ENCODE measurements at regions not wholly inside any gene's neighbourhood (a gene's known extent, or its start where the extent isn't known, plus 50 kb on each side); places are given as distances from the start of the nearest gene placed in this dataset.
"Not testable (repeated sequence)": the region's sequence is repeated elsewhere in the genome, so short reads cannot be mapped to it uniquely, and the experiment has no call there.

DNA sequence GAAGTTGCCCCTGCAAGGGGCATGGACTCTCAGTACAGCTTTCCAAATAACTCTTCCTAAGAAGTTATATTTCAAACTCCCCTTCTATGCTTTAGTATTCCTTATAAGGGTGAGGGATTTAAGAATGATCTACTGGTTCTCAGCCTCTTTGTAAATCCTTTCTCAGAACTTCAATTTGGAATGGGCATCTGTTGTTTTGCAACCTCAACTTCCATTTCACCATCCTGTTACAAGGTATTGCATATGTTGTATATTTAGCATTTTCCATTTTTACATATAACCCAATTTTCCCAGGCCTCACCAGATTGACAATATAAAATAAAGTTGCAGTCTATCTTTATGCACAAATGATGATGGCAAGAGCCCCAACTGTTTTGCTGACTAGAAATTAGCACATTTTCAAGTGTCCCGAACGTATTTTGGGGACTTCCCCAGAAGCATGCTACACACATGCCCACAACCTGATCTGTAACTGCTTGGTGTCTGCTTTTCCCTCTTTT lies 154.9 kb upstream of the CARMIL1 start:
- no peak for DNase-seq (ENCODE audit: low spot score)

DNA sequence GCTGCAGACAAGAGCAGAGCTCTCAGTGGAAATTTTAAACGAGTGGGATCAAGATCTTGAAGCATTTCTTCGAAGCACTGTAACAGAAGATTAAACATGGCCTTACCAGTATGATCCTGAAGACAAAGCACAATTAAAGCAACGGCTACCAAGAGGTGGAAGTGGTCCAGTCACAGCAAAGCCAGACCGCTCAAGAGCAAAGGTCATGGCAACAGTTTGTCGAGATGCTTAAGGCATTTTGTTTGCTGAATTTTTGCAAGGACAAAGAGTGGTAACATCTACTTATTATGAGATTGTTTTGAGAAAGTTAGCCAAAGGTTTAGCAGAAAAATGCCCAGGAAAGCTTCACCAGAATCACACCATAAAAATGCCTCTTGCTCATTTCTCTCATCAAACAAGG lies 153.4 kb upstream of the CARMIL1 start:
- DNase-seq (ENCODE audit: low spot score): no peak

DNA sequence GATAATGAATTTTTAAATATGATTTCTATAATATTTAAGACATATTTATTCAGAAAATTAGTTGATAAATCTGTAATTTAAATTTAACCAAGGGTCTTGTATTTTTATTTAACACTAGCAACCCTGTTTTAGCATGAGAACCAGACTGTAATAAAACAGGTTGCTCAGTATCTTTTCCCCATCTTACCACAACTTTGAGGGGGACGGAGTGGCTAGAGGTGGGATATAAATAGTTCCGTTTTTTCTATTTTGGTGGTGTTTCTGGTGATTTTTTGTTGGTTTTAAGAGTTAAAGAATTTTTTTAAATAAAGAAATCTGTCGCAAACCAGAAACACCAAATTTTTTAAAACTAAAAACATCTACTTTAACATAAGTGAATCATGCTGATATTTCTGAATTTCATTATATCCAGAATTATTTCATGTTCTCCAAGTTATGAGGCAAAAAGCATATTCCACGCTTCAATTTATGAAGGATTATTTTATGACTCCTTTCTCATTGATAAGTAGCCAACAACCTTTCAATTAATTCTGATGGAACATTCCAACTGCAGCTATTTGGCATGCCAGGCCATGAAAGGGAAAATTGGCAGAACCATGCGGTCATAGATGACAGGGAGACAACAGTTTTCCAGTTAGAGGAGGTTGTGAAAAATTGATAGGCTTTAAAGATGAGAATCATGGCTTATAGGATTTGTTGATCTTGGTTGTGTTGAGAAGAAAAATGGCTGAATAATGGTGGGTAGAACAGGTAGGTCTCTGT lies 151.9 kb upstream of the CARMIL1 start:
- DNase-seq (ENCODE audit: low spot score): no peak

DNA sequence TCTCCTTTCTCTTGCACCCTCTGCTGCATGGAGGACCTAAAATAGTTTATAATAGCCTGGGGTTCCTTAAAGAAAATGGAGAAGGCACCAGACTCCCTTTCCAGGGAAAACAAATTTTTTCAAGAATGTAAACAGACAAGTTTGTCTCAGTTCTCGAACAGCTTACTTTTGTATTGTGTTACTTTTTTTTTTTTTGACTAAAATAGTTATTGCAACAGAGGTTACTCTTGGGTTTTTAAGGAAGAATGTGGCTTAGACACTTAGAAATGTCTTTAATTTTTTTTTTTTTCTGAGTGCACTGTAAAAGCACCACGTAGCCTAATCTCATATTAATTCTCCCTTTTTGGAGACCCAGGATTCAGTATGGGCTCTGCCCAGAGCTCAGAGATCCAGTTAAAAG lies 148.7 kb upstream of the CARMIL1 start:
- no peak for DNase-seq (ENCODE audit: low spot score)

DNA sequence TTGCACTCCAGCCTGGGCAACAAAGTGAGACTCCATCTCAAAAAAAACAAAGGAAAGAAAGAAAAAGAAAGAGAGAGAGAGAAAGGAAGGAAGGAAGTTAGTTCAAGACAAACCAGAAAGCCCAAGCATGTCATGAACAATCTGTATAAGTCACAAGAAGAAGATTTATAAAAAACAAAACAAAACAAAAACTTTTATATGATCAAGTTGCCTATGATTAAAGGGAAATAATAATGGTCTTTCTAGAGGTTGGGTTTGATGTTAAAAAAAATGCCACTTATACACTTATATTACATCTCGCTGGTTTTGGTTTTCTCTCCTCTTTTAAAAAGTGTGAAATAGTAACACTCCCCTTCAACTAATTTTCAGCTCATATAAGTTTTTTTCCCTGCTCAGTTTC lies 146.2 kb upstream of the CARMIL1 start:
- DNase-seq (ENCODE audit: low spot score): no peak

DNA sequence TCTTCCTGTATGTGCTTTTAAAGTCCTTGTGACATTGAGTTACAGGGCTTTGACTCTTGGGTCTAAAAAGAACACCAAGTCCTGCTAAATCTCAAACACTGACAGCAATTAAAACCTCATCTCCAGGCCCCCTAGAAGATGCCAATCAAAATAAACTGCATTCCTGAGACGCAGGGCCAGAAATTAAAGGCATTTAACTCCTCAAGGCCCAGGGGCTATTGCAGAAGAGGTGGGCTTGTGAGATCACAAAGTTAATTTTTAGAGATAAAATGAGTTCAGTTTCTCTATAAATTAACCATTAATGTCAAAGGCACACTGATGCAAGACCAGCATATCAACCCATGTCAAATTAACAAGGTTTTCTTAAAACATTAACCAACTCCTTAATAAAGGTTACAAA lies 145.6 kb upstream of the CARMIL1 start:
- DNase-seq (ENCODE audit: low spot score): no peak

DNA sequence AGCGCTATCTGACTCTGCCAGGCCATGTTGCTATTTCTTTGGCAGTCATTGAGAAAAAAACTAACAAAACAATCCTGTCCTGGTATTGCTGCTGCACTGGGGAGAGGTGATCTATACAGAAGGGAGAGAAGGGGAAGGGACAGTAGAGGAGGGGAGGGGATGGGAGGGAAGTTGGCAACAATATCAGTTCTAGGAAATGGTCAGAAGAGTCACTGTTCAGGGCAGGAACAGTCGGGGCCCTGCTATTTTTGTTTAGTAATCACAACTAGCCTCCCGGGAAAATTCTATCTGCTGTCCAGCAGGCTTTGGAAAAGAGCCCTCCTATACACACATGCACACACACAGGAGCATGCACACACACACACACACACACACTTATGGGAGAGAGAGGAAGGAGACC lies 142.3 kb upstream of the CARMIL1 start:
- peak; percentile 25 for DNase-seq (ENCODE audit: low spot score)

DNA sequence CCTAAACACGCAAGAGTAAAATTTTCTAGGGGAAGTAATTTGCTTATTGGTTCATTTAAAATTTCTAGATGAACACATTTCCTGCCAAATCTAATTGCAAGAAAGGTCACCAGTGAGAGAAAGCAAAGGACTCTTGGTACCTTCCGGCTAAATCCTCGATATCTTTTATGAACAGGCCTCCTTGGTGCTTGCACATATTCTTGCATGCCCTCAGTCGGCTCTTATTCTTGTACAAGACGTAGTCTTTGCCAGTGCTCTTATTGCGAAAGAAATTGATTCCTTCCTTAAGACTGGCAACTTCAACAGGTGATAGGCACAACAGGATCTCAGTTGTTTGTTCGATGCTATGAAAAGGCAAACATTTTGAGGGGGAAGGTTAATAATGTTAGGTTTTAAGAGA lies 141.7 kb upstream of the CARMIL1 start:
- DNase-seq (ENCODE audit: low spot score): peak; percentile 22

DNA sequence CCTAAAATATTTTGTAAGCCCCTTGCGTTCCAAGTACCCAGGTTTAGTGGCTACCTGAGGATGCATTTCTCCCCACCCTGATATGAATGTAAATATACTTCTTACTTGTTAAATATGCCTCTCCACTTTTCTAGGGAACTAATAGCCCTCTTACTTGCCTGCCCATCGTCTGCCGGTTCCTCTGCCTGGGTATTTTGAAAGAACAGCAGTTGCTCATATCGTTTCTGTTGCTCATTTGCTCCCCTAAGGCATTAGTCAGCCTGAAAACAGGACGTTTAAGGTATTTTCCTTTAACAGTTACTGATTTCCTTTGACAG lies 141.3 kb upstream of the CARMIL1 start:
- DNase-seq (ENCODE audit: low spot score): no peak

DNA sequence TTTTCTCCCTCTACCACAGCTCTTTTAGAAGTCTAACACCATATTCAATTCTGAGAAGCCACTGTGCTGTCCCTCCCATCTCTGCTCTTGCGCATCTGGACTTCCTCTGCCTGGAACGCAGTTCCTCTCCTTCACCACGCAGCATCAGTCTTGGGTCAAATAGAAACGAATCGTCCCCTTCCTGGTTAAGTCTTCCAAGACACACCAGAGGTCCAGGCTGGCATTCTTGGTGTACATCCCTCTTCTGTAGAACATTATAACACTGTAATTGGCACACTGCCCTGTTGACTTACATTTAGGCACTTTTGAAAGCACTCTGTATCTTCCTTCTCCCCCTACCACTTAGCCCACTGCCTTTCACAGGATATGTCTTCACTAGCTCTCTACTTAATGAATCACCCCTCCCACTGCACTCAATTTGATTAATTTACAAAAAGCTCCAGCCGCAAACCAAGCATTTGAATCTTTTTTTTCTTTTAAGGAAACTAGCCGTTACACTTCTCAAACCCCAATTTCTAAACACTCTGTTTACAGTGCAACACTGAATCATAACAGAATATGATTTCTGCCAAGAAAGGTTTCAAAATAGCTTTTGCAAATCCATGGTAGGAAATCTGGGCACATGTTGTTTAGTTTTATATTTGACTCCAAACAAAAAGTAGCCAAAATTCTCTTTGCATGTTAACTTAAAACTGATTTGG lies 140.8 kb upstream of the CARMIL1 start:
- DNase-seq (ENCODE audit: low spot score): peak; percentile 85

DNA sequence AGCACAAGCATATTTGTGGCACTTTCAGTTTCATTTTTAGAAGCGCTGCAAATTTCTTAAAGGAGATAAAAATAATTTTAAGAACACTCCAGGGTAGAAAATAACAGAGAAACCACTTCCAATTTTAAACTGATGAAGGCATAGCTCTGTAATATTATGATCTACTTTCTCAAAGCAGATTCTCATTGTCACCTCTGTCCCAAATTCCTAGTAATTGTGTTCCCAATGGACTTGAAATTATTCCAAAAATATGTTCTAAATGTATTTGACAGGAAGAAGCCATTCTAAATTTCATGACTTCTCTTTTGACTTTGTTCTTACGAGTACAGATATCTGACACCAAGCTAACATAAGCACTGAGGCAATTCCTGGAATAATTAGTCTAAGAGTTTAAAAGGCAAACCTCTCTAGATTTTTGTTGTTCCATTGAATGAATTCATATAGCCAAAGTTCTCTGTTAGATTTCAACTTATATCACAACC lies 140.2 kb upstream of the CARMIL1 start:
- DNase-seq (ENCODE audit: low spot score): peak; percentile 13

DNA sequence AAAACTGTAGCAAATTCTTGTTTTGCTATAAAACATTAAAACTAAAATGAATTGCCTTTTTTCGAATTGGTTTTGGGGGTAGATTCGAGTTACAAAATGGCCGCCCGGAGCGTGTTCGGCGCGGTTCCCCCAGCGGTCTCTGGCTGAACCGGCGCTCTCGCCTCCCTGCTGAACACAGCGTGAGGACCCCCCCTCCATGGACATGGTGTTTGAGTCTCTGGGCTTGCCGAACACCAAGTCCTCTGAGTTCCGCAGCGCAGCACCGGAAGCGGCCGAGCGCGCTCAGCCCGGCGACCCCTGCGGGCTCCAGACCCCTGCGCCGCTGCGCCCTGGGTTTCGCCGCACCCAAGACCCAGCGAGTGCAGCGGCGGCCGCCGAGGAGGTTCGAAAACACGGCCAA lies 139.6 kb upstream of the CARMIL1 start:
- not testable (repeated sequence) for DNase-seq (ENCODE audit: low spot score)

DNA sequence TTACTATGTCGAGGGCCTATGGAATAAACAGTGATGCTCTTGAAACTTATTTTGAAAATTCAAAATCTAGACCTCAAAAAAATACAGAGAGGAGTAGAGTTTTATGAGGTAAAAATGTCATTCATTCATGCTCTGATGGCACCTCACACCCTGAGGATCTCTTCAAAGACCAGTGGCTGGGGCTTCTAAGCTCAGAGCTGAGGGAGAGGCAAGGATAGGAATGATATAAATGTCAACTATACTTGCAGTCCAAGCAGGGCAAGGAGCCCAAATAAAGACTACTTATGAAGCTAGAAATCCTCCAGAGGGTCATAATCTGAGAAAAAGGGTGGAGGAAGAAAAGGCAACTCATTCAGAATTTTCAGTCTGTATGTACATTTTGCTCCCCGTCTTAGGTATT lies 136.7 kb upstream of the CARMIL1 start:
- DNase-seq (ENCODE audit: low spot score): no peak

DNA sequence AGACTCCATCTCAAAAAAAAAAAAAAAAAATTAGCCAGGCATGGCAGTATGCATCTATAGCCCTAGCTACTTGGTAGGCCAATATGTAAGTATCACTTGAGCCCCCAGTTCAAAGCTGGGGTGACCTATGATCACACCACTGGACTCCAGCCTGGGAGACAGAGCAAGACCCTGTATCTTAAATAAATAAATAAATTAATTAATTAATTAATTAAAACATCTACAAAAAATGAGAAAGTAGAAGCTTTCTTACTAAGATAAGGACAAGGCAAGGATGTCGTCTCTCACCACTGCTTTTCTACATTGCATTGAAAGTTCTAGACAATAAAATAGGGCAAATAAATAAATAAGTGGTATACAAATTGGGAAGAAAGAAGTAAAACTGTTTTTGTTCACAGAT lies 134.3 kb upstream of the CARMIL1 start:
- no peak for DNase-seq (ENCODE audit: low spot score)

DNA sequence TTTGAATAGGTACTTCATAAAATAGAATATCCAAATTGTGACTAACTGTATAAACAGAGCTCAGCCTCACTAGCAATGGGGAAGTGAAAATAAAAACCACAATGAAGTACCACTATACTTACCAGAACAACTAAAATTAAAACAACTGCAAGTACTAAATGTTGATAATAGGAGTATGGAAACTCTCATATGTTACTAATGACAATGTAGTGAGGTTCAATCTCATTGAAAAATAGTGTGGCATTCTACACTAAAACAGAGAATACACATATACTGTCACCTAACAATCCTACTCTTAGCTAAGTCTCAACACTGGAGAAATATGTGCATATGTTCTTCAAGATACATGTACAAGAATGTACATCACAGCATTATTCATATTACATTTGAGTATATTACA lies 132.0 kb upstream of the CARMIL1 start:
- no peak for DNase-seq (ENCODE audit: low spot score)

DNA sequence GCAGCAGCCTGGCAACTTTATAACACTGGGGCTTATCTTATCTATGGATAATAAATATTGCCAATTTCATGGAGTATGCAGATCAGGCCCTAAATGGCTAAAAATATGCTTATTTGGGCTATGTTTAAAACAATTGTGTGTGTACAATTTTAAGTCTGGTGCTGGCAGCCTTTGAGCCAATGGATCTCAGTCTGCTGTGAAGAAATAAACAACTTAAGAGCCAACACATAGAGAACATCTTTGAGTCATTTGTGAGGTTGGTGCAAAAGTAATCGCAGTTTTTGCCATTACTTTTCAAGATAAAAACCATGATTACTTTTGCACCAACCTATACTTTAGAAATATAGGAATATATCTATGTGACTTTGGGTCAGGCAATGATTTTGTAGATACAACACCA lies 129.1 kb upstream of the CARMIL1 start:
- no peak for DNase-seq (ENCODE audit: low spot score)

DNA sequence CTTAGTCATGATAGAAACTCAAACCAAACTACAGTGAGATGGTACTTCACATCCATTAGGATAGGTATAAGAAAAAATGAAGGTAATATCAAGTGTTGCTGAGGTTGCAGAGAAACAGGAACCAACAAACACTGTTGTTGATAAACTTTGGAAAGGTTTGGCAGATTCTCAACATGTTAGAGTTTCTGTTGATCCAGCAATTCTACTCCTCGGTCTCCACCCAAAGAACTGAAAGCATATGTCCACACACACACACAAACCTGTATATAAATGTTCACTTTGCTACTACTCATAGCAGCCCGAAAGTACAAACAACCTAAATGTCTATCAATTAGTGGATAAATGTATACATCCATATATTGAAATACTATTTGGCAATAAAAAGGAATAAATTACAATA lies 128.3 kb upstream of the CARMIL1 start:
- DNase-seq (ENCODE audit: low spot score): no peak

DNA sequence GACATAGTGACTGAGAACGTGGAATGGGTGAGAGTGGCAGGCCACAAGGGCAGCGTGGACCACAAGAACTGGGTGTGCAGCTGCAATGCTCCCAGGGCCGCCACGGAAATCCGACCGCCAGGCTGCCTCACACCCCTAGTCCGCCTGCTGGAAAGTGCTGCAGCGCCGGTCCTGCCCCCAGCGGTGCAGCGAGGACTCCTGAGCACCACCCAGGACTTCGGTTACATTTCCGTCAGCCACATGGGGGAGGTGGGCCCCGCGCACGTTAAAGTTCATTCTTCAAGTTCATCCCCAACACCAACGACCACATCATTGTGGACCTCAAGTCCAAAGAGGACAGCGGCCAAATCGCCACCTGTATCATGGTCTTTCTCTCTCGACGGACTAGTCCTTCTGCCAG lies 126.1 kb upstream of the CARMIL1 start:
- DNase-seq (ENCODE audit: low spot score): no peak

DNA sequence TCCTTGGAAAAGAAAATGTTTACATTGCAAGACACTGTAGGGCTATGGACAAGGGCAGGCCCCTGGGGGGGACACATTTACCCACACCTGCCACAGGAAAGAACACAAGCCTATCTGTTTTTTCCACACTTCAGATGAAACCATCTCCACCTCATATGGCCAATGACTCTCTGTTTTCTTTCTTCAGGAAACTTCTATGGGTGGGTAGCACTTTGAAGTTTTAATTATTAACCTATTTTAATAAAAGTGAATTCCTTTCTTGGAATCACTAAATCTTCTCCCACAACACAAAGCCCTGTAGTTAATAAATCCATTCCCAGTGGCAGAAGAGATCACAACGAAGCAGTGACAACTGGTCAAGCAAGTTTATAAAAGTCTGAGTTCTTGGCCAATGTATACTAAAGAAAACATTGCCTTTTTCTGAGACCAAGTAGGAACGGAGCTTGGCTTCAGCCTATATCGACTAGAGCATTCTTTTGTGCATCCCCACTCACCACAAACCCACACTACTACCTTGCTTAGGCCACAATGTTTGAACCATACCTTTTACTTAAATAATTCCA lies 125.1 kb upstream of the CARMIL1 start:
- DNase-seq (ENCODE audit: low spot score): no peak

DNA sequence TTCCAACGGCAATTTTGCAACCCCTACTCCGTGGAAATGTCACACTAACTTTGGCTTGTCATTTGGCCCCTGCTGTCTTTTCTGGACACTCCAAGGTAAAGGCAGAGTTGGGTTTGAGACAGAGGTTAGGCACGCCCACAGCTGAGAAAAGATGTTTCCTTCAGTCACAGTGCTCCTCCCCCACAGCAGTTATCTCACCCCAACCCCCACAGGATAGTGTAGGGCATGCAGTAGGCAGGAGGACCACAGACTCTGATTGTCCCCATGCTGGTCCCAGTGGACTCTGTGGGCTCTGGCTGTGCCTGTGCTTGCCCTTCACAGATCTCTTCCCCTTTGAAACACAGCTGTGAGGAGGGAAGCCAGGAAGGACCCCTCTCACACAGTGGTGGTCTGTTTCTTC lies 124.0 kb upstream of the CARMIL1 start:
- DNase-seq (ENCODE audit: low spot score): no peak

DNA sequence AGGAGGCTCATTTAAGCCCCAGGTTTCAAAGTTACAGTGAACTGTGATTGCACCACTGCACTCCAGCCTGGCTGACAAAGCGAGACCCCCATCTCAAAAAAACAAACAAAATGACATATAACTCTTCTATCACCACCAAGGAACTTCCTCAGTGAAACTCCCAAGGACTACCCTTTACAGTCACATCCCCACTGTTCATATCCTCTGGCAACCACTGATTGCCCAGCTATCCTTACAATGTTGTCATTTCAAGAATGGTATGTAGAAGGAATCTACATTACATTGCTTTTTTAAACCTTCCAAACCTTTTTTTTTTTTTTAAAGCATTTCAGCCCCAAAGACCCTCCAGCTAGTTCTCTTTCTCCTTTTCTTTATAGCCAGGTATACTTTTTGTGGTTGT lies 123.1 kb upstream of the CARMIL1 start:
- DNase-seq (ENCODE audit: low spot score): no peak

DNA sequence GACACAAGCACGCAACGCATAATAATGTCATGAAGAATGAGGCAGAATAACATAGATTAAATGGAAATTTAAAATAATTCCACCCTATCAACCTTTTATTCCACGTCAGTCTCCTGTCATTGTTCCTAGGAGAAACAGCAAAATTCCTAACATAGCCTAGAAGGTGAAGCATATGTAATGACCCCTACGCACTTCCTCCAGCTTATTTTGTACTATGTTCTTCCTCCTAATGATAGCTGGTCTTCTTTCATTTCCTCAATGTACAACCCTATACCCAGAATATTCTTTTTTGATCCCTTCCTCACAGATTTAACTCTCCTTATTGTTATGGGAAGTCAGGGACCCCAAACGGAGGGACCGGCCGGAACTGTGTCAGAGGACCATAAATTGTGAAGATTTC lies 122.0 kb upstream of the CARMIL1 start:
- DNase-seq (ENCODE audit: low spot score): no peak

DNA sequence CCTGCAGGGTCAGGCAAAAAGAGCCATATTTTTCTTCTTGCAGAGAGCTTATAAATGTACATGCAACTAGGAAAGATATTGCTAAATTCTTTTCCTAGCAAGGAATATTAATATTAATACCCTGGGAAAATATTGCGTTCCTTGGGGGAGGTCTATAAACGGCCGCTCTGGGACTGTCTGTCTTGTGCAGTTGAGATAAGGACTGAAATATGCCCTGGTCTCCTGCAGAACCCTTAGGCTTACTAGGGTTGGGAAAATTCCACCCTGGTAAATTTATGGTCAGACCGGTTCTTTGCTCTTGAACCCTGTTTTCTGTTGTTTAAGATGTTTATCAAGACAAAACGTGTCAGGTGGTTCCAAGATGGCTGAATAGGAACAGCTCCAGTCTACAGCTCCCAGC lies 121.3 kb upstream of the CARMIL1 start:
- no peak for DNase-seq (ENCODE audit: low spot score)
